MM.1S (cell line): ENCODE measurements at regions not wholly inside any gene's neighbourhood (a gene's known extent, or its start where the extent isn't known, plus 50 kb on each side); places are given as distances from the start of the nearest gene placed in this dataset.

Experiments used
- DNase-seq: peaks from one replicate; pipeline ENCODE4 v3.0.0-alpha.2; 2015
- H2AFZ ChIP-seq: fragments of 300-600 bp; sonication (generic); 2 replicates; pipeline ENCODE4 v1.6.0; 2016; ENCODE audit warnings: antibody characterized with exemption, low read length
- H3F3A ChIP-seq: fragments of 300-600 bp; sonication (generic); 2 replicates; pipeline ENCODE4 v1.6.1; 2016; ENCODE audit warnings: mild to moderate bottlenecking, antibody characterized with exemption, low read length, moderate library complexity, mixed read lengths; ENCODE audit not compliant: insufficient read depth
- H3K27ac ChIP-seq: fragments of 300-600 bp; sonication (generic); 2 replicates; pipeline ENCODE4 v1.5.1; 2016; ENCODE audit warnings: mild to moderate bottlenecking, low read length
- H3K27me3 ChIP-seq: fragments of 300-600 bp; sonication (generic); replicated peaks from 2 replicates; pipeline ENCODE4 v1.6.0; 2016; ENCODE audit warnings: low read length; ENCODE audit not compliant: insufficient read depth
- H3K36me3 ChIP-seq: fragments of 300-600 bp; sonication (generic); replicated peaks from 2 replicates; pipeline ENCODE4 v1.6.1; 2016; ENCODE audit warnings: mild to moderate bottlenecking, low read length, mixed read lengths; ENCODE audit not compliant: insufficient read depth
- H3K4me1 ChIP-seq: fragments of 300-600 bp; sonication (generic); 2 replicates; pipeline ENCODE4 v1.6.1; 2016; ENCODE audit warnings: low read length, mixed read lengths
- H3K4me2 ChIP-seq: fragments of 300-600 bp; sonication (generic); 2 replicates; pipeline ENCODE4 v1.6.0; 2016; ENCODE audit warnings: low read depth, low read length
- H3K4me3 ChIP-seq: fragments of 300-600 bp; sonication (generic); 2 replicates; pipeline ENCODE4 v1.5.1; 2016; ENCODE audit warnings: low read length, mixed read lengths
- H3K79me2 ChIP-seq: fragments of 300-600 bp; sonication (generic); 2 replicates; pipeline ENCODE4 v1.6.1; 2016; ENCODE audit warnings: mixed run types, low read length, mixed read lengths
- H3K9ac ChIP-seq: fragments of 300-600 bp; sonication (generic); 2 replicates; pipeline ENCODE4 v1.6.1; 2016; ENCODE audit warnings: low read length, mixed read lengths
- H3K9me2 ChIP-seq: fragments of 300-600 bp; sonication (generic); replicated peaks from 2 replicates; pipeline ENCODE4 v1.6.1; 2016; ENCODE audit warnings: mild to moderate bottlenecking, low read length, mixed read lengths; ENCODE audit not compliant: insufficient read depth
- H3K9me3 ChIP-seq: fragments of 300-600 bp; sonication (generic); replicated peaks from 2 replicates; pipeline ENCODE4 v1.6.1; 2016; ENCODE audit warnings: mild to moderate bottlenecking, low read length, mixed read lengths; ENCODE audit not compliant: insufficient read depth
- H4K20me1 ChIP-seq: fragments of 300-600 bp; sonication (generic); 2 replicates; pipeline ENCODE4 v1.6.1; 2016; ENCODE audit warnings: mild to moderate bottlenecking, low read length, moderate library complexity, mixed read lengths; ENCODE audit not compliant: insufficient read depth
- EZH2 ChIP-seq: fragments of 300-600 bp; sonication (generic); optimal IDR thresholded peaks from 2 replicates; pipeline ENCODE3; 2017; ENCODE audit warnings: low read depth, mild to moderate bottlenecking, antibody characterized with exemption, low read length, mixed read lengths
- EZH2phosphoT487 ChIP-seq: fragments of 300-600 bp; sonication (generic); IDR thresholded peaks from 2 replicates; pipeline ENCODE4 v1.6.1; 2018; ENCODE audit warnings: antibody characterized with exemption, low read length
- TF ChIP-seq, protein P1 (sequence below): fragments of 300-600 bp; sonication (generic); IDR thresholded peaks from 2 replicates; pipeline ENCODE4 v1.5.1; 2016; ENCODE audit warnings: antibody characterized with exemption, low read length, mixed read lengths

DNA sequence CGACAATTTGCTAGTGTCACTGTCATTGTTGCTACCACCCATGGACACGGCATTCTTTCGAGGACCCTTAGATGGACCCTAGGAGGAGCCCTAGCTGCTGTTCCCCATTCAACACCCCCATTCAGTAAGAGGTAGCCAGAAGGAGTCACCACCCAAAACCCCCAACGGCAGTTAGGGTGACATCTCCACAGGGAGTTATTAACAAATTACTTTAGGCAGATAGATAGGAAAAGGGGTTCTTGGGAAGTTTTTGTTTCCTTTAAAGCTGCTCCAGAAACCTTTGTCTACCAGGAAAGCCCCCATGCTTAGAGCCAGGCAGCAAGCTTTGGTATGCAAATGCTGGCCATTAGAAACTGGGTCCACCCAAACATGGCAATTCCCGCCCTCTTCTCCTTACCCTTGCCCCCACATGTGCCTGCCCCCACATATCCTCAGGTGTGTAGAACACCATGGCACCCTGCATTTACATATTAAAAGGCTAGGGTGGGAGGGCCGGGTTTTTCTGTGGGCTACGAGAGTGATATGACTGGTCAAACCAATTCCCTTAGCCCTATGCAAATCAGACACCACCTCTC, 190.9 kb downstream of the SLITRK6 start:
- no peak for DNase-seq
- Histone ChIP-seq H3K27me3 (no peaks in the 10 kb centered on the region), H3K9me3 (no peaks in the 10 kb centered on the region), H3K9ac (no peak overlapping the region), H3K4me1 (no peaks in the 10 kb centered on the region), H3K27ac (no peak overlapping the region), H3K9me2 (no peaks in the 10 kb centered on the region), H3K79me2 (no peaks in the 10 kb centered on the region), H4K20me1 (no peaks in the 10 kb centered on the region), H3K36me3 (no peaks in the 10 kb centered on the region), H2AFZ (no peak overlapping the region), H3K4me2 (no peak overlapping the region), H3F3A (no peaks in the 10 kb centered on the region), H3K4me3 (no peak overlapping the region)
- no peak for TF ChIP-seq EZH2phosphoT487

DNA sequence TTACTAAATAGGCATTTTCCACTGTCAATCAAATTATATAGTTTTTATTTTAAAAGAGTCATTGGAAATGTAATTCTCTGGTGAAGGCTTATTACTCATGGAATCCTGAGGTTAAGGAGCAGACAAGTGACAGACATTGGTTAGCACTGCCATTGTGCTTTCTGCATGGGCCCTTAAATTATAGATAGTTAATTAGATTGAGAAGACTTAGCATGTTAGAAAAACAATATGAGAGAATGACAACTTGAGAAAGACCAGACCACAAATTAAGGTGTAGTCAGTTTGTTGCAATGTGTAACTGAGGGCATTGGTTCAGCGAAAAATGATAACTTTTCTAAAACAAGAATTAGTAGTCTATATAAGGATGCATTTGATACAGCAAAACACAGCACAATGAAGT, 195.5 kb downstream of the SLITRK6 start:
- Histone ChIP-seq H3F3A (no peaks in the 10 kb centered on the region), H2AFZ (no peak overlapping the region), H3K36me3 (no peaks in the 10 kb centered on the region), H3K4me1 (no peaks in the 10 kb centered on the region), H3K27ac (no peak overlapping the region), H4K20me1 (no peaks in the 10 kb centered on the region), H3K4me3 (no peak overlapping the region), H3K9me3 (no peaks in the 10 kb centered on the region), H3K9ac (no peak overlapping the region), H3K79me2 (no peaks in the 10 kb centered on the region), H3K9me2 (no peaks in the 10 kb centered on the region), H3K27me3 (no peaks in the 10 kb centered on the region), H3K4me2 (no peak overlapping the region)
- TF ChIP-seq, protein P1, sequence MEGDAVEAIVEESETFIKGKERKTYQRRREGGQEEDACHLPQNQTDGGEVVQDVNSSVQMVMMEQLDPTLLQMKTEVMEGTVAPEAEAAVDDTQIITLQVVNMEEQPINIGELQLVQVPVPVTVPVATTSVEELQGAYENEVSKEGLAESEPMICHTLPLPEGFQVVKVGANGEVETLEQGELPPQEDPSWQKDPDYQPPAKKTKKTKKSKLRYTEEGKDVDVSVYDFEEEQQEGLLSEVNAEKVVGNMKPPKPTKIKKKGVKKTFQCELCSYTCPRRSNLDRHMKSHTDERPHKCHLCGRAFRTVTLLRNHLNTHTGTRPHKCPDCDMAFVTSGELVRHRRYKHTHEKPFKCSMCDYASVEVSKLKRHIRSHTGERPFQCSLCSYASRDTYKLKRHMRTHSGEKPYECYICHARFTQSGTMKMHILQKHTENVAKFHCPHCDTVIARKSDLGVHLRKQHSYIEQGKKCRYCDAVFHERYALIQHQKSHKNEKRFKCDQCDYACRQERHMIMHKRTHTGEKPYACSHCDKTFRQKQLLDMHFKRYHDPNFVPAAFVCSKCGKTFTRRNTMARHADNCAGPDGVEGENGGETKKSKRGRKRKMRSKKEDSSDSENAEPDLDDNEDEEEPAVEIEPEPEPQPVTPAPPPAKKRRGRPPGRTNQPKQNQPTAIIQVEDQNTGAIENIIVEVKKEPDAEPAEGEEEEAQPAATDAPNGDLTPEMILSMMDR: no peak
- no peak for TF ChIP-seq EZH2
- no peak for TF ChIP-seq EZH2phosphoT487
- DNase-seq: no peak

DNA sequence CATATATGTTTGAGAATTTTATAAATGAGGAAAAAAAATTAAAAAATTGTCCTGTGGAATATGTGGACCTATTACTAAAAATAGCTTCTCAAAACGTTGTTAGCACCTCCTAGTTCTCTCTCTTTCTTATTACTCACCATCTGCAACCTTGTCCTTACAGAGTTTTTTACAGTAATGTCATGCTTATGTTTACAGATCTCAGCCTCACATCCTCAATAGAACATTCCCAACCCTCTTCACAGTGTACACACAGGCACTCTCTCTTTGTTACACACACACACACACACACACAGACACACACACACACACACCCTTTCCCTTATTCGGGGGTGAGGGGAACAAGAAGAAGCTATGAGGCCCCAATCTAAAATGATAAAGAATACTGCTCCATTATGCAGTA, 197.7 kb downstream of the SLITRK6 start:
- no peaks in the 10 kb centered on the region for H3K9me2 ChIP-seq

More for the DNA sequence above, 197.7 kb downstream of the SLITRK6 start:
- TF ChIP-seq, protein P1: no peak
- TF ChIP-seq EZH2phosphoT487 (no peak), EZH2 (no peak)
- no peak for DNase-seq
- no peaks in the 10 kb centered on the region for H3K36me3 ChIP-seq
- H3K27ac ChIP-seq: no peak overlapping the region
- H3K4me3 ChIP-seq: no peak overlapping the region
- H3K27me3 ChIP-seq: no peaks in the 10 kb centered on the region
- H3K9me3 ChIP-seq: no peaks in the 10 kb centered on the region
- H4K20me1 ChIP-seq: no peaks in the 10 kb centered on the region
- no peak overlapping the region for H3K9ac ChIP-seq
- H3K79me2 ChIP-seq: no peaks in the 10 kb centered on the region
- H3K4me1 ChIP-seq: no peaks in the 10 kb centered on the region
- no peaks in the 10 kb centered on the region for H3F3A ChIP-seq
- no peak overlapping the region for H2AFZ ChIP-seq
- no peak overlapping the region for H3K4me2 ChIP-seq
